Natural killer cell (primary cell): ENCODE measurements at regions not wholly inside any gene's neighbourhood (a gene's known extent, or its start where the extent isn't known, plus 50 kb on each side); places are given as distances from the start of the nearest gene placed in this dataset.

Source experiments
- ATAC-seq, 3 donors: fragments of 150-1000 bp in 2 of 3; fragments of 200-7000 bp in 1 of 3; cut with Tn5 transposase; 1 replicate in 1 of 3; 2 replicates in 2 of 3; pipeline ENCODE4 v1.10.0; 2021; ENCODE audit warnings: mild to moderate bottlenecking in 2 of 3, moderate library complexity in 2 of 3
- DNase-seq, 2 donors: peaks; one replicate each; pipeline versions ENCODE4 v3.0.0 to v3.0.0-alpha.2; 2013 to 2021; ENCODE audit warnings: mixed read lengths in 1 of 2
- H3K27ac ChIP-seq: one replicate; pipeline ENCODE4 v1.5.1; 2013; ENCODE audit warnings: mild to moderate bottlenecking, low read length
- H3K27me3 ChIP-seq: one replicate; pipeline ENCODE4 v1.6.1; 2013; ENCODE audit warnings: low read length; ENCODE audit not compliant: control insufficient read depth, insufficient read depth
- H3K36me3 ChIP-seq: one replicate; pipeline ENCODE4 v1.6.1; 2013; ENCODE audit warnings: low read length; ENCODE audit not compliant: control insufficient read depth, insufficient read depth
- H3K4me1 ChIP-seq: one replicate; pipeline ENCODE4 v1.6.1; 2013; ENCODE audit warnings: low read length; ENCODE audit not compliant: control insufficient read depth, insufficient read depth
- H3K4me3 ChIP-seq: one replicate; pipeline ENCODE4 v1.5.1; 2013; ENCODE audit warnings: low read length
- H3K9me3 ChIP-seq: one replicate; pipeline ENCODE4 v1.6.1; 2013; ENCODE audit warnings: low read length; ENCODE audit not compliant: control insufficient read depth, insufficient read depth
- H3K27ac Mint-ChIP-seq, 2 donors: one replicate each; pipeline ENCODE4 v1.8.0; 2022; ENCODE audit warnings: mild to moderate bottlenecking in 2 of 2, mixed read lengths in 2 of 2, moderate library complexity in 1 of 2
- H3K27me3 Mint-ChIP-seq, 2 donors: one replicate each; pipeline ENCODE4 v1.8.0; 2022; ENCODE audit warnings: low read depth in 2 of 2, mixed read lengths in 2 of 2
- H3K36me3 Mint-ChIP-seq: one replicate; pipeline ENCODE4 v1.8.0; 2022; ENCODE audit warnings: mixed read lengths
- H3K4me1 Mint-ChIP-seq, 2 donors: one replicate each; pipeline ENCODE4 v1.8.0; 2022; ENCODE audit warnings: mixed read lengths in 2 of 2
- H3K4me3 Mint-ChIP-seq: one replicate; pipeline ENCODE4 v1.8.0; 2022; ENCODE audit warnings: mild to moderate bottlenecking, moderate library complexity, mixed read lengths
- H3K9me3 Mint-ChIP-seq, 2 donors: one replicate each; pipeline ENCODE4 v1.8.0; 2022; ENCODE audit warnings: mixed read lengths in 2 of 2
- WGBS: methylation state at CpG from one replicate; pipeline ENCODE4 v1.1.7; 2013; ENCODE audit warnings: missing lambda C conversion rate; ENCODE audit not compliant: insufficient coverage; 5-methylcytosine and 5-hydroxymethylcytosine counted together
- intact Hi-C: fragments of 100-400 bp; cut with micrococcal nuclease; formaldehyde crosslinking; loops from one replicate; pipeline ENCODE4 v1.14.2; 2022
- TF ChIP-seq, protein P1 (sequence below): fragments of 200-600 bp; IDR thresholded peaks from one replicate; pipeline ENCODE4 v1.8.0; 2022; ENCODE audit warnings: antibody characterized with exemption

DNA sequence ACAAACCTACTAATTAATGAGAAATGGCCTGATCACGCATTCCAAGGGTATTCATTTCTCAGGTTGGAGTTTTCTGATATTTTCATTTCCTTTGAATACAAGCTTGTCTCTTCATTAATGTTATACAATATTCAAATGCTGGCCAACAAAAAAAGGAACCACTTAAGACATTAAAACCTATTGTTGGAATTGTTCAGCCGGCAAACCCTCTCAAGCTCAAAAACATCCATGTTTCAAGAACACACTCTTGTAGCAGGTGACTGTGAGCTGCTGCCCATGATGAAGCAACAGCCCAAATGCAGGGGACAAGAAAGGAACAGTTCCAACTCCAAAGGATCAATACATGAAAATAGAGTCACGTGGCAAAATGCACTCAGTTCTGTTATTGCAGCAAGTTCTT is 454.5 kb downstream of the BCL11A start:
- Histone ChIP-seq H3K4me3 (no peak overlapping the region), H3K9me3 (no peaks in the 10 kb centered on the region), H3K36me3 (no peaks in the 10 kb centered on the region), H3K27me3 (no peaks in the 10 kb centered on the region), H3K4me1 (no peaks in the 10 kb centered on the region), H3K27ac (no peak overlapping the region)
- ATAC-seq (no peak), DNase-seq (no peak)
- TF ChIP-seq, protein P1, sequence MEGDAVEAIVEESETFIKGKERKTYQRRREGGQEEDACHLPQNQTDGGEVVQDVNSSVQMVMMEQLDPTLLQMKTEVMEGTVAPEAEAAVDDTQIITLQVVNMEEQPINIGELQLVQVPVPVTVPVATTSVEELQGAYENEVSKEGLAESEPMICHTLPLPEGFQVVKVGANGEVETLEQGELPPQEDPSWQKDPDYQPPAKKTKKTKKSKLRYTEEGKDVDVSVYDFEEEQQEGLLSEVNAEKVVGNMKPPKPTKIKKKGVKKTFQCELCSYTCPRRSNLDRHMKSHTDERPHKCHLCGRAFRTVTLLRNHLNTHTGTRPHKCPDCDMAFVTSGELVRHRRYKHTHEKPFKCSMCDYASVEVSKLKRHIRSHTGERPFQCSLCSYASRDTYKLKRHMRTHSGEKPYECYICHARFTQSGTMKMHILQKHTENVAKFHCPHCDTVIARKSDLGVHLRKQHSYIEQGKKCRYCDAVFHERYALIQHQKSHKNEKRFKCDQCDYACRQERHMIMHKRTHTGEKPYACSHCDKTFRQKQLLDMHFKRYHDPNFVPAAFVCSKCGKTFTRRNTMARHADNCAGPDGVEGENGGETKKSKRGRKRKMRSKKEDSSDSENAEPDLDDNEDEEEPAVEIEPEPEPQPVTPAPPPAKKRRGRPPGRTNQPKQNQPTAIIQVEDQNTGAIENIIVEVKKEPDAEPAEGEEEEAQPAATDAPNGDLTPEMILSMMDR = no peak
- Mint-ChIP-seq H3K9me3 (no peaks in the 10 kb centered on the region), H3K27me3 (peaks cover 2 to 13% of the 10 kb centered on the region in 2 donors), H3K27ac (no peak overlapping the region), H3K4me1 (no peaks in the 10 kb centered on the region), H3K4me3 (no peak overlapping the region), H3K36me3 (no peaks in the 10 kb centered on the region)
- WGBS = 74% methylated on average over 3 of the region's 3 CpGs
- intact Hi-C loops = no loop called here

DNA sequence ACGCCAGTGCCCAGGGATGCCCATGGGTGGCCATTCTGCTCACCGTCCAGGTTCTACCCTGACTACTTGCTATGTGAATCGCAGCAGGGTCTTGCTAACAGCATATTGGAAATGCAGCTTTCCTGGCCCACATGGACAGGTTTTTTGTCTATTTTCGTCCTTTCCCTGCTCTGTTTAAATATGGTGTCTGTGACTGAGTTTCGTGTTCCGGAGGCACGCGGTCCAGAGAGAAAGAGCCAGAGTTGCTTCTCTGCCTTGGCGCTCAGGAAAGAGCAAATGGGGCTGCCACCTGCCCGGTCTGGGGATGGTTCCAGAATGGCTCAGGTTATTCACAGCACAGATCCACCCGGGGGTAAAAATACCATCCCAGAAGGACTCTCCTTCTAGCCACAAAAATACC is 456.2 kb downstream of the BCL11A start:
- Histone ChIP-seq H3K36me3 (no peaks in the 10 kb centered on the region), H3K27ac (no peak overlapping the region), H3K9me3 (no peaks in the 10 kb centered on the region), H3K27me3 (no peaks in the 10 kb centered on the region), H3K4me1 (no peaks in the 10 kb centered on the region), H3K4me3 (no peak overlapping the region)
- peaks cover 0 to 4% of the 10 kb centered on the region in 2 donors for H3K4me1 Mint-ChIP-seq
- ATAC-seq (no peak), DNase-seq (no peak)
- H3K27ac Mint-ChIP-seq = no peak overlapping the region
- no peak overlapping the region for H3K4me3 Mint-ChIP-seq
- no peaks in the 10 kb centered on the region for H3K36me3 Mint-ChIP-seq
- H3K27me3 Mint-ChIP-seq = peaks cover 5 to 13% of the 10 kb centered on the region in 2 donors
- peaks cover 0 to 2% of the 10 kb centered on the region in 2 donors for H3K9me3 Mint-ChIP-seq
- TF ChIP-seq, protein P1 = no peak
- intact Hi-C loops = no loop called here
- WGBS = 97% methylated on average over 10 of the region's 11 CpGs

DNA sequence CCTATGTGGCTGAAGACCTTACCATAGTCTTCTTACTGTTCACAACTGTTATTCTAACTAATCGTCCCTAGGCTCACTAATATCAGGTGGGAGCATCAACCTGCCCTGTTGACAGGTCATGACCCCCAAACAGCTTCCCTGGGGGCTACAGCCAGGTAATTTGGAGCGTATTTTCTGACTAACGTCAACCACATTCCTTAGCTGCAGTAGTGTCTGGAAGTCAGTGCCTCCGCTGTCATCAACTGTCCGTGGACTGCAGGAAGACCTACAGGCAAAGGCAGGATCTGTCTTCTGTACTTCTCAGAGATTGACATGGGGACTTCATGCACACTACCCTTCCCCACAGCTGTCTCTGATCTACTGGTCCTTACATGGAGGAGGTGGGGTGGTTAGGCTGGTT is 456.9 kb downstream of the BCL11A start:
- H3K27me3 ChIP-seq = no peaks in the 10 kb centered on the region
- ATAC-seq = no peak
- H3K4me1 ChIP-seq = no peaks in the 10 kb centered on the region
- Mint-ChIP-seq H3K4me1 (peaks cover 0 to 4% of the 10 kb centered on the region in 2 donors), H3K27ac (no peak overlapping the region), H3K4me3 (no peak overlapping the region), H3K27me3 (peaks cover 5 to 13% of the 10 kb centered on the region in 2 donors), H3K9me3 (peaks cover 0 to 4% of the 10 kb centered on the region in 2 donors), H3K36me3 (no peaks in the 10 kb centered on the region)
- H3K36me3 ChIP-seq = no peaks in the 10 kb centered on the region
- no peaks in the 10 kb centered on the region for H3K9me3 ChIP-seq
- H3K27ac ChIP-seq = no peak overlapping the region
- intact Hi-C loops = no loop called here
- no peak for DNase-seq
- TF ChIP-seq, protein P1 = no peak
- no peak overlapping the region for H3K4me3 ChIP-seq
- WGBS = 87% methylated on average over 5 of the region's 5 CpGs

- peaks cover 0 to 4% of the 10 kb centered on the region in 2 donors for H3K4me1 Mint-ChIP-seq
- H3K27ac ChIP-seq = no peak overlapping the region
- no peaks in the 10 kb centered on the region for H3K27me3 ChIP-seq
- H3K27me3 Mint-ChIP-seq = peaks cover 5 to 13% of the 10 kb centered on the region in 2 donors
- no peak overlapping the region for H3K27ac Mint-ChIP-seq
- H3K4me1 ChIP-seq = no peaks in the 10 kb centered on the region
- DNase-seq = no peak
- no peaks in the 10 kb centered on the region for H3K9me3 ChIP-seq
- peaks cover 0 to 4% of the 10 kb centered on the region in 2 donors for H3K9me3 Mint-ChIP-seq
- ATAC-seq = no peak
- no peak overlapping the region for H3K4me3 Mint-ChIP-seq
- no peak overlapping the region for H3K4me3 ChIP-seq
- no peaks in the 10 kb centered on the region for H3K36me3 Mint-ChIP-seq
- intact Hi-C loops = no loop called here
- 17% methylated on average over 2 of the region's 2 CpGs for WGBS
- TF ChIP-seq, protein P1 = no peak
- no peaks in the 10 kb centered on the region for H3K36me3 ChIP-seq
Observed at GRCh38 chr2:60095903-60096302, 457.6 kb downstream of the BCL11A start.
